Endothelial cell (in vitro differentiated cells): ENCODE measurements at regions not wholly inside any gene's neighbourhood (a gene's known extent, or its start where the extent isn't known, plus 50 kb on each side); places are given as distances from the start of the nearest gene placed in this dataset.

ENCODE experiments used
- DNase-seq: peaks from one replicate; pipeline ENCODE4 v3.0.0; 2021; ENCODE audit warnings: low spot score
- H3K27ac Mint-ChIP-seq: one replicate; pipeline ENCODE4 v1.8.0; 2021; ENCODE audit warnings: mixed read lengths, inconsistent platforms; ENCODE audit not compliant: unreplicated experiment
- H3K27me3 Mint-ChIP-seq: one replicate; pipeline ENCODE4 v1.8.0; 2021; ENCODE audit warnings: mild to moderate bottlenecking, moderate library complexity, mixed read lengths, inconsistent platforms; ENCODE audit not compliant: unreplicated experiment
- H3K36me3 Mint-ChIP-seq: one replicate; pipeline ENCODE4 v1.8.0; 2021; ENCODE audit warnings: mild to moderate bottlenecking, low read depth, mixed read lengths, inconsistent platforms; ENCODE audit not compliant: unreplicated experiment
- H3K4me1 Mint-ChIP-seq: one replicate; pipeline ENCODE4 v1.8.0; 2021; ENCODE audit warnings: mild to moderate bottlenecking, mixed read lengths, inconsistent platforms; ENCODE audit not compliant: unreplicated experiment
- H3K4me3 Mint-ChIP-seq: one replicate; pipeline ENCODE4 v1.8.0; 2021; ENCODE audit warnings: mild to moderate bottlenecking, mixed read lengths, inconsistent platforms; ENCODE audit not compliant: unreplicated experiment
- H3K9me3 Mint-ChIP-seq: one replicate; pipeline ENCODE4 v1.8.0; 2021; ENCODE audit warnings: mixed read lengths, inconsistent platforms; ENCODE audit not compliant: unreplicated experiment
- TF ChIP-seq, protein P1 (sequence below): fragments of 200-600 bp; sonication (generic); IDR thresholded peaks from one replicate; pipeline ENCODE4 v1.5.0; 2021; ENCODE audit warnings: antibody characterized with exemption; ENCODE audit not compliant: unreplicated experiment

DNA sequence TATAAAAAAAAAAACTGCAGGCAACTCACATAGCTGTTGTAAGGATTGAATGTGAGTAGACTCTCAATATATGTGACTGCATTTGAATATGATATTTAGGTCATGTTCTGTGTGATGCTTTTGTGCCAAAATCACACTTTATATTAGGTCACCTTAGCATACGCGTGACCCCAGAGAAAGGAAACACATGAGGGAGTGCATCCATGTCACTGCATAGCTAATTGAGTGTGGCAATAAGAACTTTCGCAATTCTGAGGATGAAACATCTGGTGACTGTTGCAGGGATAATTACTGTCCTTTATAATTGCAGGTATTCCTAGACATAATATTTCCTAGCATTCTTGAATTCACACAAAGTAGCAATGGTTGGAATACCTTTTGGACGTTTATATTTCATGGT, 459.5 kb upstream of the KLF4 start:
- H3K4me3 Mint-ChIP-seq: no peak overlapping the region
- DNase-seq: no peak
- H3K27ac Mint-ChIP-seq: no peak overlapping the region
- H3K27me3 Mint-ChIP-seq: no peaks in the 10 kb centered on the region
- no peaks in the 10 kb centered on the region for H3K4me1 Mint-ChIP-seq
- no peaks in the 10 kb centered on the region for H3K9me3 Mint-ChIP-seq
- no peaks in the 10 kb centered on the region for H3K36me3 Mint-ChIP-seq
- TF ChIP-seq, protein P1, sequence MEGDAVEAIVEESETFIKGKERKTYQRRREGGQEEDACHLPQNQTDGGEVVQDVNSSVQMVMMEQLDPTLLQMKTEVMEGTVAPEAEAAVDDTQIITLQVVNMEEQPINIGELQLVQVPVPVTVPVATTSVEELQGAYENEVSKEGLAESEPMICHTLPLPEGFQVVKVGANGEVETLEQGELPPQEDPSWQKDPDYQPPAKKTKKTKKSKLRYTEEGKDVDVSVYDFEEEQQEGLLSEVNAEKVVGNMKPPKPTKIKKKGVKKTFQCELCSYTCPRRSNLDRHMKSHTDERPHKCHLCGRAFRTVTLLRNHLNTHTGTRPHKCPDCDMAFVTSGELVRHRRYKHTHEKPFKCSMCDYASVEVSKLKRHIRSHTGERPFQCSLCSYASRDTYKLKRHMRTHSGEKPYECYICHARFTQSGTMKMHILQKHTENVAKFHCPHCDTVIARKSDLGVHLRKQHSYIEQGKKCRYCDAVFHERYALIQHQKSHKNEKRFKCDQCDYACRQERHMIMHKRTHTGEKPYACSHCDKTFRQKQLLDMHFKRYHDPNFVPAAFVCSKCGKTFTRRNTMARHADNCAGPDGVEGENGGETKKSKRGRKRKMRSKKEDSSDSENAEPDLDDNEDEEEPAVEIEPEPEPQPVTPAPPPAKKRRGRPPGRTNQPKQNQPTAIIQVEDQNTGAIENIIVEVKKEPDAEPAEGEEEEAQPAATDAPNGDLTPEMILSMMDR: no peak

DNA sequence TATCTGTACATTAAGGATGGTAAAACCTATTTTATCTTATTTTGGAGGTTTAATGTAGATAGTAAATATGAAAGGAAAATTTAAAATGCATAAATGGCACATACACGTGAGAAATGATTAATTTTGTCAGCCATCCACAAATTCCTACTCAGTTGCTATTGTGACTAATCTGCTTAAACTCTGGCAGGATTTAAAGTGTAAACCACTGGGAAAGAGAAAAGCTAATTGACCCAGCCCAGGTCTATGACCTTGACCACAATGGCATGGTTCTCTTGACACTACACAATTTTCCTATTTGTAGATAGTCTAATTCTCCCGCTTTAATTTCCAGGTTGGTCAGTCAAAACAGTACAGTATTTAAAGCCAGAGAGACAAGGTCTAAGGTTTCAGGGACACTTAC, 459.0 kb upstream of the KLF4 start:
- Mint-ChIP-seq H3K27me3 (no peaks in the 10 kb centered on the region), H3K4me3 (no peak overlapping the region), H3K27ac (no peak overlapping the region)

DNA sequence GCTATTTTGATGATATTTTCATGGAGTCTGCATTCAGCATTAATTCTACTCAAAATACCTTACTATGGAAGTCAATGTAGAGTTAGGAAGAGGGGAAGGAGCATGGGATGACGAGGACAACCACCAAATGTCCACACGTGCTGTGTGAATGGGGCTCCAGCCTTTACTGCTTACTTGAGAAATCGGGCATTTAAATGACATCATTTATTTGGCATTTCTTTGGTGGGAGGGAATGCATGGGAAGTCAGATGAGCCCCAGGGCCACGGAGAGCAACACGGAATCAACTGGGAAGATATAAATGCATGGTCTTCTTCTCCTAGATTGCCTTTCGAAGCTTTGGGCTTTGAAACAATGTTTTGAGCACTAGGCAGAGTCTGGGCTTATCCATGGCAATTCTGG, 458.5 kb upstream of the KLF4 start:
- Mint-ChIP-seq H3K4me3 (no peak overlapping the region), H3K27ac (no peak overlapping the region), H3K9me3 (no peaks in the 10 kb centered on the region), H3K27me3 (no peaks in the 10 kb centered on the region), H3K4me1 (no peaks in the 10 kb centered on the region), H3K36me3 (no peaks in the 10 kb centered on the region)
- DNase-seq: no peak
- TF ChIP-seq, protein P1: no peak

More for the DNA sequence above, 459.0 kb upstream of the KLF4 start:
- no peak for DNase-seq
- Mint-ChIP-seq H3K4me1 (no peaks in the 10 kb centered on the region), H3K9me3 (no peaks in the 10 kb centered on the region), H3K36me3 (no peaks in the 10 kb centered on the region)
- TF ChIP-seq, protein P1: no peak

DNA sequence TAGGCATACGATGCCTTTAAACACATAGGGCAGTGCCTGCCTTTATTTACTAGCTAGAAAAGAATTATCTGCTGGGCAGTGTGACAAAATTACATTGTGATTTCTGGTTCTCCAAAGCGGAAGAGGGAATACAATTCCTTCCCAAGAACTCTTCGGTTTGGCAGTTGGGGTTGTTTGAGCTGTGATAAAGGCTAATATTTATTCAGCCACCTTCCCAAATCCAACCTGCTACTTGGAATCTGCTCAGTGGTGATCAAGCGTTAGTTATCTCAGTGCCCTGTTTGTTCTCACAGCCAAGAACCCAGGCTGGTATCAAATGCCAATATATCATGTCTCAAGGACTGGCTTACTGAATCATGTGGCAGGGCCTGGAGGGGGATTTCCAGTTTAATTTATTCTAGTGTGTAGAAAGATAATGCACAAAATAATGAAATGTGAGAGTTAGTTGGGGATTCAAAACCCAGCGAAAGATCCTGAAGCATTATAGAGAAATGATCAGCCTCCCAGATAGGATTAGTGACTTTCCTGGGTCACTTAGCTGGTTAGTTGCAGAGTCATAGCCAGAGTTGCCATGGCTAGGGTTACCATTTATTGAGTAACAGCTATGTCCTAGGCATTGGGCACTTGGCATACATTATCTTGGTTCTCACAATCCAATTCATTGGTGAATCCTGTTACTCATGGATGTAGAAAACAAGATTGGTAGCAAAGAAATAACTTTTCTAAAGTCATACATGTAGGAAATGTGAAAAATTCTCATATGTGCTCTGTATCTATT, 457.0 kb upstream of the KLF4 start:
- no peak for DNase-seq
- H3K36me3 Mint-ChIP-seq: no peaks in the 10 kb centered on the region
- no peak overlapping the region for H3K4me3 Mint-ChIP-seq
- no peaks in the 10 kb centered on the region for H3K4me1 Mint-ChIP-seq
- TF ChIP-seq, protein P1: no peak
- no peak overlapping the region for H3K27ac Mint-ChIP-seq
- no peaks in the 10 kb centered on the region for H3K27me3 Mint-ChIP-seq
- no peaks in the 10 kb centered on the region for H3K9me3 Mint-ChIP-seq

DNA sequence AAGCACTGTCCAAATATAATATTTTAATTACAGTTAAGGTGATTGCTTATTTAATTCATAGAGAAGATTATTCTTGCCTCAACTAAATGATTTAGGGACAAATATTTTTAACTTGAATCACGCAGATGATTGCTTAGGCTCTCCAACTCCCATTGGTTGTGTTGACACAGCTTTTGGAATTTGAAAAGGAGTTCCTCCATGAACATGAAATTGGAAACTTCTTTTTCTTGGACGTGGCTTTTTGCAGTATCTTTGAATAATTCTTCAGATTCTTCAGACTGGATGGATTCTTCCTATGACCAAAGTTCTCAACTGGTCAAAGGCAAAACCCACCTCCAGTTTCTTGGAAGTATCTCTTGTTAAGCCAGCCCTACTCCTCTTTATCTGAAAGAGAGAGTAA, 456.4 kb upstream of the KLF4 start:
- Mint-ChIP-seq H3K9me3 (no peaks in the 10 kb centered on the region), H3K36me3 (no peaks in the 10 kb centered on the region), H3K4me1 (no peaks in the 10 kb centered on the region), H3K27ac (no peak overlapping the region), H3K4me3 (no peak overlapping the region), H3K27me3 (no peaks in the 10 kb centered on the region)
- TF ChIP-seq, protein P1: no peak
- DNase-seq: no peak
